SIG-M5 treated with dmso at 0.1 percent for 504 hours (cell line): ENCODE measurements at regions not wholly inside any gene's neighbourhood (a gene's known extent, or its start where the extent isn't known, plus 50 kb on each side); places are given as distances from the start of the nearest gene placed in this dataset.
"Not testable (repeated sequence)": the region's sequence is repeated elsewhere in the genome, so short reads cannot be mapped to it uniquely, and the experiment has no call there.

ENCODE experiments used
- DNase-seq: peaks from one replicate; lab custom pipeline; 2025; ENCODE audit not compliant: unreplicated experiment; lab: John Stamatoyannopoulos, UW

GRCh38 chr9:110131499-110131898, 76.5 kb downstream of the C9orf152 start:
- no peak for DNase-seq

DNA sequence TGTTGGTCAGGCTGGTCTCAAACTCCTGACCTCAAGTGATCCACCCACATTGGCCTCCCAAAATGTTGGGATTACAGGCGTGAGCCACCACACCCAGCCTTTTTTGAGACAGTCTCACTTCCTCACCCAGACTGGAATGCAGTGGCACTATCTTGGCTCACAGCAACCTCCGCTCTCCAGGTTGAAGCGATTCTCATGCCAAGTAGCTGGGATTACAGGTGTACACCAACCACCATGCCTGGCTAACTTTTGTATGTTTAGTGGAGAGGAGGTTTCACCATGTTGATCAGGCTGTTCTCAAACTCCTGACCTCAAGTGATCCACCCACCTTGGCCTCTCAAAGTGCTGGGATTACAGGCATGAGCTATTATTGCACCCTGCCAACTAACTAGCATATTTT, 75.4 kb downstream of the C9orf152 start:
- DNase-seq = not testable (repeated sequence)

GRCh38 chr9:110133059-110133458, 74.9 kb downstream of the C9orf152 start:
- no peak for DNase-seq

- DNase-seq = no peak
Measured at GRCh38 chr9:110133608-110134210, 74.2 kb downstream of the C9orf152 start.

DNA sequence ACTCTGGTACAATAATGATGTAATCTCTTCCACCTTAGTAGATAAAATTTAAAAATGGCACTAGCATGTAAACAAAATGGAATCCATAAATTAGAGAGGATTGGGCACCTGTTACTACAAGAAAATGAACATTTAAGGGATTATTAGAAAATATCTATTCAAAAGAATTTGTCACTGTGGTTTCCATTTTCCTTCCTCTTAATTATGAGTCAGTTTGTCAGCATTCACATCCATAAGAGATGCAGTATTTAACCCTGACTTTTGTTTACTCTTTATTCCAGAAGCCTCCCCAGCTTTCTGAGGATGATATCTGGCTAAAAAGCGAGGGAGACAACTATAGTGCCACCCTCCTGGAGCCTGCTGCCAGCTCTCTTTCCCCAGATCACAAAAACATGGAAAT, 72.1 kb downstream of the C9orf152 start:
- no peak for DNase-seq

- no peak for DNase-seq
Measured at GRCh38 chr9:110136802-110137201, 71.2 kb downstream of the C9orf152 start.

- no peak for DNase-seq
Measured at GRCh38 chr9:110140276-110140675, 67.7 kb downstream of the C9orf152 start.

GRCh38 chr9:110141227-110141793, 66.6 kb downstream of the C9orf152 start:
- DNase-seq = no peak

GRCh38 chr9:110142253-110142652, 65.7 kb downstream of the C9orf152 start:
- DNase-seq = no peak

DNA sequence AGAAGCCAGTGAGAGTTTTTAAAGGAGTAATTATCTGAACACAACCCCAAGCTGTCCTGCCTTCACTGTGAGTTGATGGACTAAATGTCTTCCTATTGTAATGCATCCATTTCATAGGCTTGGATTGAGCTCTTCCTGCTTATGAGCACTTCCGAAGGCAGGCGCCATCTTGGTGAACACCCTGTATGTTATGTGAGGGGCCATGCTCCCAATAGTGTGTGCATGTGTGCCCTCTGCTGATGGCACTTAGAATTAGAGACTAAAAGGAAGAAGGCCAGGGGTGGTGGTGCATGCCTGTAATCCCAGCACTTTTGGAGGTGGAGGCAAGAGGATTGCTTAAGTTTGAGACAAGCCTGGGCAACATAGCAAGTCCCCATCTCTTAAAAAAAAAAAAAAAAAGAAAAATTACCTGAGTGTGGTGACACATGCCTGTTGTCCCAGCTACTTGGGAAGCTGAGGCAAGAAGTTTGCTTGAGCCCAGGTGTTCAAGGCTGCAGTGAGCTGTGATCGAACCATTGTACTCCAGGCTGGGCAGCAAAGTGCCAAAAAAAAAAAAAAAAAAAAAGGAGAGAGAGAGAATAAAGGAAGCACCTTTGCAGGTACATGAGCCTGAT, 65.0 kb downstream of the C9orf152 start:
- DNase-seq = no peak

DNA sequence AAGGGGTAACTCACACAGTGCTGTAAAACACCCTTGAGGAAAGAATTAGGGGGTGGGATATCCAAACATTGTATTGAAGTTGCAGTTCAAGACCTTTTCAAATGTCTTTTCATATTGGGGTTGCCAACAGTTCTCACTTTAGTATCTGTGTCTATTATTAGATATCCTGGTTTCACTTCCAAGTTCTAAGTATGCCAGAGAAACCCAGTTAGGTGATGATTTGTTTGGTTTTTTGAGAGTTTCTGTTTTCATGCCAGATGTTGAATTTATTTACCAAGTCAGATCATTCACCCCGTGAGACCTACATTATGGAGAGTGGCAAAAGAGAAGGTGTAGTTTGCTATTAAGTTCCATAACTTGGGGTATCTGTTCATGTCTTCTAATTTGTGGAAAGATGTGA, 64.5 kb downstream of the C9orf152 start:
- peak; percentile 50 for DNase-seq

DNA sequence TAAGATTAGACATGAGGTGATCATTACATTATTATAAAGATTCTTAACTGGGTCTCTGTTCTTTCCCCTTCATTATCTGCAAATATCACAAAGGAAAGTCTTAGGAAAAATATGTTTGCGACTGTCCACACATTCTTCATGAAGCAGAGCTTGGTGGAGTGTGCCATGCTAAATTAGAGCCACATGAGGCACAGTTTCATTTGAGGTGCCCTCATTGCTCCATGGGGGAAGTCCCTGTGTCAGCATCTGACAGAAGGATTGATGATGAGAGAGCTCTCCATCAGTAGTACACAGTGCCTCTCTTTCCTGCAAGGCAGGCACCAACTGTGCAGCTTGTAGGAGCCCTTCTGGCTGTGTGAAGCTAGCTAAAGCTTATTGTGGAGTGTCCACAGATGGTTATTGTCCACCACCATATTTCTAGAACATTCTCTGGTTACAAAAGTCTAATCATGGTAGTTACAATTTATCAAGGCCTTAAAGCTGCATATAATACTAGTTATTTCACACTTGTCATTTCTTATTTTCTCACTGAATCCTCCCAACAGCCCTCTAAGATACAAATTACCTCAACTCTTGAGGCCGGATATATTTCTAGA, 63.9 kb downstream of the C9orf152 start:
- no peak for DNase-seq

GRCh38 chr9:110146373-110146772, 61.6 kb downstream of the C9orf152 start:
- no peak for DNase-seq

- DNase-seq = peak; percentile 88
Measured at GRCh38 chr9:110148384-110148783, 59.6 kb downstream of the C9orf152 start.

DNA sequence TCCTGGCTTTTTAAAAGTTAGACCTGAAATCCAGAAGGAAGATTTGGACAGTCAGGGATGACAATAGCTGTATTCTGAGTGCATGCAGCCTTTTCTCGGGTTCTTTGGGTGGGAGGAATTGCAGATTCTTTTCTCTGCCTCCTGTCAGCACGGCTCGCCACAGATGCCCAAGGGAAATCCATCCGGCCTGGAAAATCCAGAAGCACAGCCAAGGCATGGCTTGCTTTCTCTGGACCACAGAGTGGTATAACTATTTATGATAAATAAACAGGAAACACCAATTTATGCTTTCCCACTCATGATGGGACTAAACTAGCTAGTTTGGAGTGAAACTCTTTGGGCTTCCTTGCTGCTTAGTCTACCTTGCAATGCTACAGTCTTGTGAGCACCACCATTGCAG, 59.1 kb downstream of the C9orf152 start:
- no peak for DNase-seq
